Body of pancreas (tissue), 4 donors: ENCODE measurements at regions not wholly inside any gene's neighbourhood (a gene's known extent, or its start where the extent isn't known, plus 50 kb on each side); places are given as distances from the start of the nearest gene placed in this dataset.

ENCODE experiments used
- ATAC-seq: fragments of 150-250 bp; one replicate; pipeline ENCODE4 v1.9.1; 2016
- DNase-seq, 4 donors: peaks; one replicate each; pipeline ENCODE4 v3.0.0-alpha.2; 2019
- H3K27ac ChIP-seq, 4 donors: fragments of 200-600 bp; sonication (generic); 1 replicate in 3 of 4; 2 replicates in 1 of 4; pipeline versions ENCODE4 v1.5.1 to v1.6.1; 2016 to 2019; ENCODE audit warnings: mild to moderate bottlenecking in 1 of 4, mixed read lengths in 1 of 4, moderate library complexity in 1 of 4
- H3K27me3 ChIP-seq, 2 donors: fragments of 200-600 bp; sonication (generic); one replicate each; pipeline ENCODE4 v1.6.0; 2016; ENCODE audit warnings: mild to moderate bottlenecking in 1 of 2
- H3K36me3 ChIP-seq, 2 donors: fragments of 200-600 bp; sonication (generic); replicated peaks in 1 of 2; 2 replicates each; pipeline ENCODE4 v1.5.1; 2016; ENCODE audit warnings: low read depth in 2 of 2; ENCODE audit not compliant: insufficient read depth in 1 of 2
- H3K4me1 ChIP-seq: fragments of 200-600 bp; sonication (generic); one replicate; pipeline ENCODE4 v1.6.0; 2016
- H3K4me3 ChIP-seq, 2 donors: fragments of 200-600 bp; sonication (generic); 1 replicate in 1 of 2; 2 replicates in 1 of 2; pipeline ENCODE4 v1.5.1; 2016 to 2019
- H3K9me3 ChIP-seq, 3 donors: fragments of 200-600 bp; sonication (generic); 1 replicate in 2 of 3; 2 replicates in 1 of 3; pipeline ENCODE4 v1.5.1; 2016
- POLR2A ChIP-seq, 3 donors: fragments of 450-650 bp; IDR thresholded peaks; one replicate each; pipeline ENCODE4 v1.6.1; 2016; ENCODE audit warnings: antibody characterized with exemption in 3 of 3, mild to moderate bottlenecking in 2 of 3
- WGBS, 2 donors: methylation state at CpG; one replicate each; pipeline ENCODE4 v1.1.5; 2017; 5-methylcytosine and 5-hydroxymethylcytosine counted together
- intact Hi-C: fragments of 100-400 bp; cut with DNase I; formaldehyde crosslinking; loops from one replicate; pipeline ENCODE4 v1.15.1; 2023
- TF ChIP-seq, protein P1 (sequence below), 7 experiments: fragments of 450-650 bp in 4 of 7; fragments of 200-600 bp in 3 of 7; sonication (generic) in 3 of 7; IDR thresholded peaks; one replicate each; pipeline ENCODE4 v1.5.1; 2016 to 2019; ENCODE audit warnings: antibody characterized with exemption in 7 of 7

DNA sequence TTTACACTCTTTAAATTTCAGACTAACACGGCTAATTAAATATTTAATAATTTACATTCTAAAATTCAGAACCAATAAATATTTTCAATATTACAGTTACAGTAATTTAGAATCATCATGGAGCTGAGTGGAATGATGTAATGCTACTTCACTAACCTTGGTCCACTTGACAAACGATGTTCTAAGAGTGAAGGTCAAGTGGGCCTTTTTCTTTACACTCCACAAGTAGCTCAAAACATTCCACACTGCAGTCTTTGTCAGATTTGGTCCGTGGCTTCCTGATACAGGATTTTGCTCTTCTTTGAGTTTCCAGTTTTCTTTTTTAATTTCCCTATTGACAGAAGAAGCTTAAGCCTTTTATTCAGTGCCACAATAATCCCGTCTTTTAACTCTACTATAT, 164.6 kb upstream of the NRIP1 start:
- H3K36me3 ChIP-seq, result no peaks in the 10 kb centered on the region
- intact Hi-C loops, result no loop called here
- 73 to 77% methylated on average over 4 of the region's 4 CpGs for WGBS, 2 donors
- no peaks in the 10 kb centered on the region for H3K27me3 ChIP-seq
- no peak for ATAC-seq
- no peaks in the 10 kb centered on the region for H3K4me1 ChIP-seq
- DNase-seq, result no peak
- H3K9me3 ChIP-seq, result no peaks in the 10 kb centered on the region
- no peak overlapping the region for H3K4me3 ChIP-seq
- TF ChIP-seq, protein P1, sequence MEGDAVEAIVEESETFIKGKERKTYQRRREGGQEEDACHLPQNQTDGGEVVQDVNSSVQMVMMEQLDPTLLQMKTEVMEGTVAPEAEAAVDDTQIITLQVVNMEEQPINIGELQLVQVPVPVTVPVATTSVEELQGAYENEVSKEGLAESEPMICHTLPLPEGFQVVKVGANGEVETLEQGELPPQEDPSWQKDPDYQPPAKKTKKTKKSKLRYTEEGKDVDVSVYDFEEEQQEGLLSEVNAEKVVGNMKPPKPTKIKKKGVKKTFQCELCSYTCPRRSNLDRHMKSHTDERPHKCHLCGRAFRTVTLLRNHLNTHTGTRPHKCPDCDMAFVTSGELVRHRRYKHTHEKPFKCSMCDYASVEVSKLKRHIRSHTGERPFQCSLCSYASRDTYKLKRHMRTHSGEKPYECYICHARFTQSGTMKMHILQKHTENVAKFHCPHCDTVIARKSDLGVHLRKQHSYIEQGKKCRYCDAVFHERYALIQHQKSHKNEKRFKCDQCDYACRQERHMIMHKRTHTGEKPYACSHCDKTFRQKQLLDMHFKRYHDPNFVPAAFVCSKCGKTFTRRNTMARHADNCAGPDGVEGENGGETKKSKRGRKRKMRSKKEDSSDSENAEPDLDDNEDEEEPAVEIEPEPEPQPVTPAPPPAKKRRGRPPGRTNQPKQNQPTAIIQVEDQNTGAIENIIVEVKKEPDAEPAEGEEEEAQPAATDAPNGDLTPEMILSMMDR (IDR thresholded peaks at IDR 0.05), result no peak
- no peak for TF ChIP-seq POLR2A (IDR thresholded peaks at IDR 0.05)
- no peak overlapping the region for H3K27ac ChIP-seq

- TF ChIP-seq POLR2A (IDR thresholded peaks at IDR 0.05), result no peak
- TF ChIP-seq, protein P1 (IDR thresholded peaks at IDR 0.05), result no peak
- WGBS, 2 donors, result 95 to 97% methylated on average over 1 of the region's 1 CpG
- Histone ChIP-seq H3K27me3 (no peaks in the 10 kb centered on the region), H3K9me3 (no peaks in the 10 kb centered on the region), H3K36me3 (no peaks in the 10 kb centered on the region), H3K4me1 (no peaks in the 10 kb centered on the region), H3K4me3 (no peak overlapping the region), H3K27ac (no peak overlapping the region)
- ATAC-seq (no peak), DNase-seq (no peak)
- intact Hi-C loops, result no loop called here
Observed at GRCh38 chr21:15233611-15234010, 168.8 kb upstream of the NRIP1 start.

DNA sequence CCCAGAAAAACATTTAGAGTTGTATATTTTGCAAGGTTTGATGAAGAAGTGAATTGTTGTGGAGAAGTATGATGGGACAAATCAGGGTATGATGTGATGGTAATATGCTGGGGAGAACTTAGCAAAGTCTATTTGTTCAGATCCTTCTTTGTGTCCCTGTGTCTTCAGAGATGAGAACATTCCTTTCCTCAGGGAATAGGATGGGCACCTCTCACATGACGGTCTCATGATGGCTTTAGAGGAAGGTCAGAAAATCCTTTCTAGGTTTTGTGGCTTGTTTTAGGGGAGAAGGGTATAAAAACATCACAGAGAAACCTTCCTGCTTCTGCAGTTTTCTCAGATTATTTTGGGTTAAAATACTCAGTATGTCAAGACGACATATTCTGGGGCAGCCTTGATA, 171.3 kb upstream of the NRIP1 start:
- DNase-seq, result no peak
- H3K9me3 ChIP-seq, result no peaks in the 10 kb centered on the region
- WGBS, 2 donors, result 94 to 97% methylated on average over 2 of the region's 2 CpGs
- ATAC-seq, result no peak
- H3K4me1 ChIP-seq, result no peaks in the 10 kb centered on the region
- H3K27ac ChIP-seq, result no peak overlapping the region
- H3K27me3 ChIP-seq, result no peaks in the 10 kb centered on the region
- TF ChIP-seq POLR2A (IDR thresholded peaks at IDR 0.05), result no peak
- TF ChIP-seq, protein P1 (IDR thresholded peaks at IDR 0.05), result no peak
- no peak overlapping the region for H3K4me3 ChIP-seq
- no peaks in the 10 kb centered on the region for H3K36me3 ChIP-seq
- intact Hi-C loops, result no loop called here

DNA sequence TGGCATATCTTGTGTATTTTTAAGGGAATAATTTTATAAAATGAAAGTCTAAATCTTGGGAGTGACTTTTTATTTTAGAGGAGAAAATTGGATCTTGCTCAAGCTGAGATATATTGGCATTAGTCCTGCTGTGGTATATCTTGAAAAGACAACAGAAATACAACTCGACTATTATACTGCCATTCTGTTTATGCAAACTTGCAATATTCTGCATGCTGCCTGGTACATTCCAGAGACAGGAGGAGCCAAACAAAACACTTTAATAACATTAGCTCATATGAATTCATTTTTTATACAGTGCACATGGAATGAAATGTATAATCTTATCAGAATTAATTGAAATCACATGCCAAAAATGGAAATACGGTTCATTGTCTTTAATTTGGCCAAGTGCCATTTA, 176.0 kb upstream of the NRIP1 start:
- intact Hi-C loops, result no loop called here

More for the DNA sequence above, 176.0 kb upstream of the NRIP1 start:
- Histone ChIP-seq H3K9me3 (no peaks in the 10 kb centered on the region), H3K4me3 (no peak overlapping the region), H3K27me3 (no peaks in the 10 kb centered on the region), H3K27ac (no peak overlapping the region), H3K4me1 (no peaks in the 10 kb centered on the region), H3K36me3 (no peaks in the 10 kb centered on the region)
- 18 to 31% methylated on average over 2 of the region's 2 CpGs for WGBS, 2 donors
- DNase-seq, result no peak
- ATAC-seq, result no peak
- no peak for TF ChIP-seq POLR2A (IDR thresholded peaks at IDR 0.05)
- TF ChIP-seq, protein P1 (IDR thresholded peaks at IDR 0.05), result no peak
